IgD-negative memory B cell (primary cell): ENCODE measurements at regions not wholly inside any gene's neighbourhood (a gene's known extent, or its start where the extent isn't known, plus 50 kb on each side); places are given as distances from the start of the nearest gene placed in this dataset.
"Not testable (repeated sequence)": the region's sequence is repeated elsewhere in the genome, so short reads cannot be mapped to it uniquely, and the experiment has no call there.

Experiments used
- H3K27ac Mint-ChIP-seq, 3 donors: one replicate each; pipeline ENCODE4 v1.8.0; 2020 to 2022; ENCODE audit warnings: mild to moderate bottlenecking in 3 of 3, mixed read lengths in 3 of 3, moderate library complexity in 1 of 3
- H3K27me3 Mint-ChIP-seq: one replicate; pipeline ENCODE4 v1.8.0; 2021; ENCODE audit warnings: mixed read lengths
- H3K36me3 Mint-ChIP-seq: one replicate; pipeline ENCODE4 v1.8.0; 2020; ENCODE audit warnings: mild to moderate bottlenecking, mixed read lengths
- H3K4me1 Mint-ChIP-seq, 3 donors: one replicate each; pipeline ENCODE4 v1.8.0; 2020 to 2022; ENCODE audit warnings: mixed read lengths in 3 of 3, mild to moderate bottlenecking in 1 of 3
- H3K4me3 Mint-ChIP-seq, 4 donors: one replicate each; pipeline ENCODE4 v1.8.0; 2020 to 2022; ENCODE audit warnings: mild to moderate bottlenecking in 4 of 4, mixed read lengths in 4 of 4, moderate library complexity in 3 of 4
- H3K9me3 Mint-ChIP-seq, 3 donors: one replicate each; pipeline ENCODE4 v1.8.0; 2020 to 2021; ENCODE audit warnings: mixed read lengths in 3 of 3, mild to moderate bottlenecking in 1 of 3

DNA sequence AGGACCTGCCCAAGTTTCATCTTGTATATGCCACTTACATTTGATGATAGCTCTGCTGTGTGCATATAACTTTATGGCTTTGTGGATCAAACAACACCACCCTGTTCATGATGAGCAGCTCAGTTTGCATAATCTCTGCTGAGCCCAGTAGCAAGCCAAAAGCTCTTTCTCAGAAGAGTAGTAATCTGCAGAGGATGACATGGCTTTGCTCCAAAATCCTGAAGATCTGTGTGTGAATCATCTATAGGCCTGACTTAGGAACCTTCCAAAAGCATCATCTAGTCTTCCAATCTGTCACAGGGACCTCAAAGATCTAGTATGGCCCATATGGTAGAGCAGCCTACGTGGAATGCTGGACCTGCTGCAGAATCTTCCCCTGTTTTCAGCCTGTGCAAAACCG, 394.6 kb downstream of the PSAT1 start:
- Mint-ChIP-seq H3K27ac (no peak overlapping the region), H3K4me1 (peaks cover 19 to 30% (median 26%) of the 10 kb centered on the region in 3 donors), H3K27me3 (peaks cover 1% of the 10 kb centered on the region), H3K4me3 (no peak overlapping the region), H3K36me3 (no peaks in the 10 kb centered on the region), H3K9me3 (no peaks in the 10 kb centered on the region)

DNA sequence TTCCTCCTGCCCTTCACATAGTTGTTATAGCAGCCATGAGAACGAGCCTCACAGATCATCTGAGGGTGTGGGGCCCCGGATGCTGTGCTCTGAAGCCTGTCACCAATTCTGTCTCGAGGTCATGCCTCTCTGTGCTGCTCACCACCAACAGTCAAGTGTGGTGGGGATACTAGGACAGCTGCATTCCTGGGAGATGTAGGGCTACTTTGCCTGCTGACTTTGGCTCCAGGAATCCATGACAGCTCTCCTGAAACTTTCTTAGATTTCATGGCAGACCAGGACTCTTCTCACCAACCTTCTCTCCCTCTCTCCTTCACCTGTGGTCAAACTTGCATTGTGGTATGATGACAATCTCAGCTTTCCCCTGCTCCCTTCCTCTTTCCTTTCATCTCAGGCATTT, 395.9 kb downstream of the PSAT1 start:
- Mint-ChIP-seq H3K4me3 (peak overlapping the region in 2 of 4 donors; percentile 5 to 65), H3K36me3 (no peaks in the 10 kb centered on the region), H3K4me1 (peaks cover 19 to 30% (median 26%) of the 10 kb centered on the region in 3 donors), H3K9me3 (no peaks in the 10 kb centered on the region), H3K27me3 (peaks cover 1% of the 10 kb centered on the region), H3K27ac (no peak overlapping the region)

DNA sequence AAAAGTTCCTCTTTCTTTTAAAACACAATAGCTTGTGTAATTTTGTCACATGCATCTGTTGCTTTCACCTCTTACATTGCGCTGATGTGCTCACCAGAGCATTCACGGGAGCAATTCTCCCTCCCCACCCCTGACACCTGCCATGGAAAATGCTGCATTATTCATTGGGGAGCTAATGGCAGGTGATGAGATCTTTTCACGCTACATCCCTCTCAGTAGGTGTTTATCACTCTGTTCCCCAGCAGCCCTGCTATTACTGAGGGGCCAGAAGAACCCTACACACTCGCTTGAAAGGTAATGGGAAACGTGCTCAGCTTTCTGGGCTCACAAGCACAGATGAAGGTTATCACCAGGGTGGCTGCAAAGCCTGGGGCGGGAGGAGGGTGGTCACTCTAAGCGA, 398.0 kb downstream of the PSAT1 start:
- H3K36me3 Mint-ChIP-seq, result no peaks in the 10 kb centered on the region
- peaks cover 22 to 34% (median 31%) of the 10 kb centered on the region in 3 donors for H3K4me1 Mint-ChIP-seq
- peaks cover 1% of the 10 kb centered on the region for H3K27me3 Mint-ChIP-seq
- peak overlapping the region; percentile 54 to 92 (median 76) for H3K4me3 Mint-ChIP-seq
- H3K9me3 Mint-ChIP-seq, result no peaks in the 10 kb centered on the region
- H3K27ac Mint-ChIP-seq, result peak overlapping the region in 1 of 3 donors; percentile 59

DNA sequence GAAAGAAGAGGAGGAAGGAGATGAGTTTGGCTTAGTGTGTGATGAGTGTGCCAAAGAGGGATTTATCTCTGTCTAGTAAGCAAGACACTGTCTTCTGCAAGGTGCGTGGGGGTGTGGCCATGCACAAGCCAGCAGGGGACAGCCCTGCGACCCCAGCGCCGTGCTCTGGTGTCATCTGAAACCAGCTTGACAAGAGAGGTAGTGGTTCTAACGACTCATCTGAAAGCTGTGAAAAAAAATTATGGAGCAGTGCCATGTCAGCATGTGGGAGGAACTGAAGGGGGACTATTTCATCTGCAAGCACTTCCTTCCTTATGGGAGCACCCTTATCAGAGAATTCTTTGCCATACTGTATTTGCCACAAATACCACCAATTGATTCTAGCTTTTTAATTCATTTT, 398.6 kb downstream of the PSAT1 start:
- H3K27ac Mint-ChIP-seq, result no peak overlapping the region
- H3K4me3 Mint-ChIP-seq, result peak overlapping the region; percentile 12 to 92 (median 76)
- no peaks in the 10 kb centered on the region for H3K36me3 Mint-ChIP-seq
- peaks cover 22 to 34% (median 31%) of the 10 kb centered on the region in 3 donors for H3K4me1 Mint-ChIP-seq
- H3K27me3 Mint-ChIP-seq, result peaks cover 1% of the 10 kb centered on the region
- H3K9me3 Mint-ChIP-seq, result no peaks in the 10 kb centered on the region

DNA sequence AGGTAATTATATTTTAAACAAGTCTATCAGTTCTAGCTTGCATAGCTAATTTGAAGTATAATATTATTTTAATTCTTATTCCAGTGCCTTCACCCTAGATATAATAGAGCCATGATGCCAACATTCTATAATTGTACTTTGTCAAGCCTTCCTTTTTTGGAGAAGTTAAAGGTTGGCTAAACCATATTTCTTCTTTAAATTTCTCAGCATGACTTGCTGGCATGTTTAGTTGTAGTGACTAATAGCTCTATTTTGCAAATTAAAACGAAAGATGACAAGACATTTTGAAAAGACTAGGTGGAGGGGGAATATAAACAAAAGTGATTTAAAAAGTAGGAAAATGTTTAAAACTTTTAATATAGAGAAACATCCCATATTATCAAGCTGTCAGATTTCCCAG, 400.7 kb downstream of the PSAT1 start:
- Mint-ChIP-seq H3K4me3 (no peak overlapping the region), H3K36me3 (no peaks in the 10 kb centered on the region)

DNA sequence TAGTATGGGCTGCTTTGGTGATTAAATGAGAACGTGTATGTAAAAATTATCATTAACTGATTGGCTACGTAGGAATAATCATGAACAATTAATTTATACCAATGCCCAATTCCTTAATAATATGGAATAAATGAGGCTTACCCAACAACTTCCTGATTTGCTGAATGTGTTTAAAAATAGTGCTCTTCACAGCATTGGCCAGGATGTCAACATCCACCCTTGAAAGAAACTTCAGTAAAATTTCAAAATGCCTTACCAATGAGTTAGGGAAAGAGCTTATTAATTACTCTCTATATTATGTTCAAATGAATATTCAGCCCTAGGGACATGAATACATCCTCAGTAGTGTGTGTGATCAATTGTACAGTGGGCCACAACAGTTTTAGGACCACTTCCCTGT, 401.4 kb downstream of the PSAT1 start:
- no peaks in the 10 kb centered on the region for H3K27me3 Mint-ChIP-seq

More for the DNA sequence above, 400.7 kb downstream of the PSAT1 start:
- H3K9me3 Mint-ChIP-seq, result no peaks in the 10 kb centered on the region
- H3K27me3 Mint-ChIP-seq, result peaks cover 1% of the 10 kb centered on the region
- H3K27ac Mint-ChIP-seq, result no peak overlapping the region
- H3K4me1 Mint-ChIP-seq, result peaks cover 22 to 33% (median 29%) of the 10 kb centered on the region in 3 donors

DNA sequence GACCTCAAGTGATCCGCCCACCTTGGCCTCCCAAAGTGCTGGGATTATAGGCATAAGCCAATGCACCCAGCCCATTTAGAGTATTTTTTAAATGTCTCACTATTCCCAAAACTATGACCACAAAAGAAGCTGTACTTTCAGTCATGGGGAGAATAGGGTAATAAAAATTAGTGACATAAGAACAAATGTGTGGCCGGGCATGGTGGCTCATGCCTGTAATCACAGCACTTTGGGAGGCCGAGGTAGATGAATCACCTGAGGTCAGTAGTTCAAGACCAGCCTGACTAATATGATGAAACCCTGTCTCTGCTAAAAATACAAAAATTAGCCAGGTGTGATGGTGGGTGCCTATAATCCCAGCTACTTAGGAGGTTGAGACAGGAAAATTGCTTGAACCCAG, 402.3 kb downstream of the PSAT1 start:
- not testable (repeated sequence) for H3K27ac Mint-ChIP-seq, H3K9me3 Mint-ChIP-seq, H3K27me3 Mint-ChIP-seq, H3K4me3 Mint-ChIP-seq, H3K36me3 Mint-ChIP-seq
- H3K4me1 Mint-ChIP-seq, result peaks cover 16 to 20% (median 16%) of the 10 kb centered on the region in 3 donors

More for the DNA sequence above, 401.4 kb downstream of the PSAT1 start:
- H3K9me3 Mint-ChIP-seq, result peaks cover 0 to 3% (median 0%) of the 10 kb centered on the region in 3 donors
- peak overlapping the region in 1 of 4 donors; percentile 56 for H3K4me3 Mint-ChIP-seq
- H3K27ac Mint-ChIP-seq, result no peak overlapping the region
- H3K36me3 Mint-ChIP-seq, result peaks cover 2% of the 10 kb centered on the region
- peaks cover 16 to 26% (median 22%) of the 10 kb centered on the region in 3 donors for H3K4me1 Mint-ChIP-seq

DNA sequence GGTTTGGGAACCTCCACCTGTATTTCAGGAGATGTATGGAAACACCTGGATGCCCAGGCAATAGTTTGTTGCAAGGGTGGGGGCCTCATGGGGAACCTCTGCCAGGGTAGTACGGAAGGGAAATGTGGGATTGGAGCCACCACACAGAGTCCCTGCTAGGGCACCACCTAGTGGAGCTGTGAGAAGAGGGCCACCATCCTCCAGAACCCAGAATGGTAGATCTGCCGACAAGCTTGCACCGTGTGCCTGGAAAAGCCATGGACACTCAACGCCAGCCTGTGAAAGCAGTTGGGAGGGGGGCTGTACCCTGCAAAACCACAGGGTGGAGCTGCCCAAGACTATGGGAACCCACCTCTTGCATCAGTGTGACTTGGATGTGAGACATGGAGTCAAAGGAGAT, 407.2 kb downstream of the PSAT1 start:
- H3K27me3 Mint-ChIP-seq, H3K9me3 Mint-ChIP-seq, H3K4me3 Mint-ChIP-seq, H3K27ac Mint-ChIP-seq, H3K36me3 Mint-ChIP-seq: not testable (repeated sequence)
- H3K4me1 Mint-ChIP-seq, result peaks cover 7 to 23% (median 16%) of the 10 kb centered on the region in 3 donors

DNA sequence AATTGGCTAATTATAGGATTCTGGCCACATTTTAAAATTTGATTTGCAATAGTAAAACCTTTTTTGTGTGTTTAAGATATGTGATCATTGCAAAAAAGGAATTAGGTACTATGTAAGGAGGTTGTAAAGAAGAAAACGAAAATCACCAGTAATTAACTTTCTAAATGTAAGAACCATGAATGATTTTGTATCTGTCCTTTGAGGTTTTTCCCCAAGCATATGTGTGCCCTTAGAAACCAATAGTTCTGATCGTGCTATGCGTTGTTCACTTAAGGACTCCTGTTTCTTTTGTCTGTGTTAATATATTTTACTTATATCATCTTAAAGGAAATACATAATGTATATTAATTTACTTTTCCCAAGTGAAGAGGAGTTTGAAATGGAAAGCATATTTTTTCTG, 410.2 kb downstream of the PSAT1 start:
- no peaks in the 10 kb centered on the region for H3K27me3 Mint-ChIP-seq
- H3K27ac Mint-ChIP-seq, result no peak overlapping the region
- peak overlapping the region in 3 of 4 donors; percentile 1 to 31 (median 29) for H3K4me3 Mint-ChIP-seq
- H3K4me1 Mint-ChIP-seq, result peaks cover 8 to 23% (median 19%) of the 10 kb centered on the region in 3 donors
- H3K36me3 Mint-ChIP-seq, result peaks cover 4% of the 10 kb centered on the region
- H3K9me3 Mint-ChIP-seq, result peaks cover 0 to 4% (median 2%) of the 10 kb centered on the region in 3 donors

DNA sequence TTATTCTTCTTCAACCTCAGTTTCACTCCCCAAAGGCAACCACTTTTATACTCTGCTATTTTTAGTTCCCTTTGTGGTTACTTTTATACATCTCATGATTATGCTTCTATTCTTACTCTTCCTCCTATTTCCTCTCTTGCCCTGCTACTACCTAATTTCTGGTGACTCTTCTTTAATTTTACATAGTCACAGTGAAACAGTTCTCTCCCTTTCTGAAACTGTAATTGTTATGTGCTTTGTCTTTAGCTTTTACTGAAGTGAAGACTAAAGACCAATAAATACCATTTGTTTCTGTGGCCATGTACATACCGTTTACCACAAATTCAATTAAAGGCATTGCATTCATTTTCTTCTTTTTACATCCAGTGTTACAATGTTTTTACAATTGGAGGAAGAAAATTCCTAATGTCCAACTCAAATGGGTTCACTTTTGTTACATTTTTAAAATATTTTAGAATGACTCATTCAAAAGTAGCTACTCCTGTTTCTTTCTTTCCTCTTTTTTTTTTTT, 410.6 kb downstream of the PSAT1 start:
- H3K36me3 Mint-ChIP-seq, result peaks cover 4% of the 10 kb centered on the region
- H3K4me1 Mint-ChIP-seq, result peaks cover 10 to 23% (median 19%) of the 10 kb centered on the region in 3 donors
- H3K4me3 Mint-ChIP-seq, result peak overlapping the region in 3 of 4 donors; percentile 1 to 31 (median 29)
- H3K9me3 Mint-ChIP-seq, result peaks cover 0 to 4% (median 2%) of the 10 kb centered on the region in 3 donors
- H3K27ac Mint-ChIP-seq, result no peak overlapping the region
- no peaks in the 10 kb centered on the region for H3K27me3 Mint-ChIP-seq

DNA sequence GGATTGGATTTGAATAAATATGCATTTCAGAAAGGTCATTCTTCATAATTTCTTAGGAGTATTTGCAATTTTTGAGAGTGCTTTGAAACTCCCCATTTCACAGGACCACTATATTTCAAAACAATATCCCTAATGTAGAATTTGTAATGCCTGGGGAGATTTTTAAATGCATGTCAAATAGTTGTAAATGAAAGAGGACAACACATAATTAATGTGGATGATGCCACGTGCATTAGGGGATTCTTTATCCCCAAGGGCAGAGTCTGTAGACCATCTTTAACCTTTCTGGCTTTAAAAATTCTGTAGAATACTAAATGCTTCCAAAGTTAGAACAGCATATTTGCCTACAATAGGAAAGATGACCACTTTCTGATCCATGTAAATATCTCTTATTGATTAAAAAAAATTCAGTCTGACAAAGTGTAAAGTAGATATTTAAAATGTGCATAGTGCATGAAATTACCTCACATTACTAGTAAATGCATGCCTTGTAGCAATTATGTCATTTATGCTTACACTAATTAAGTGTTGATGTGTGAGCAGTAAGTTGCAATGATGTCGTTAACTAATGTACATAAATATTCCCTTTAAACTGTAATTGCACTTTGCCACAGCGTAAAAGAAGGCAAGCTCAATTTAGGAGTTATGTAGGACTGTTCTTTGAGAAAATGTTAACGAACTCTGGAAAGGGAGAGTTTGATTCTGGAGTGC, 416.1 kb downstream of the PSAT1 start:
- Mint-ChIP-seq H3K27ac (peak overlapping the region in 1 of 3 donors; percentile 54), H3K9me3 (no peaks in the 10 kb centered on the region), H3K36me3 (peaks cover 1% of the 10 kb centered on the region), H3K4me3 (no peak overlapping the region), H3K4me1 (peaks cover 11 to 19% (median 11%) of the 10 kb centered on the region in 3 donors), H3K27me3 (no peaks in the 10 kb centered on the region)

DNA sequence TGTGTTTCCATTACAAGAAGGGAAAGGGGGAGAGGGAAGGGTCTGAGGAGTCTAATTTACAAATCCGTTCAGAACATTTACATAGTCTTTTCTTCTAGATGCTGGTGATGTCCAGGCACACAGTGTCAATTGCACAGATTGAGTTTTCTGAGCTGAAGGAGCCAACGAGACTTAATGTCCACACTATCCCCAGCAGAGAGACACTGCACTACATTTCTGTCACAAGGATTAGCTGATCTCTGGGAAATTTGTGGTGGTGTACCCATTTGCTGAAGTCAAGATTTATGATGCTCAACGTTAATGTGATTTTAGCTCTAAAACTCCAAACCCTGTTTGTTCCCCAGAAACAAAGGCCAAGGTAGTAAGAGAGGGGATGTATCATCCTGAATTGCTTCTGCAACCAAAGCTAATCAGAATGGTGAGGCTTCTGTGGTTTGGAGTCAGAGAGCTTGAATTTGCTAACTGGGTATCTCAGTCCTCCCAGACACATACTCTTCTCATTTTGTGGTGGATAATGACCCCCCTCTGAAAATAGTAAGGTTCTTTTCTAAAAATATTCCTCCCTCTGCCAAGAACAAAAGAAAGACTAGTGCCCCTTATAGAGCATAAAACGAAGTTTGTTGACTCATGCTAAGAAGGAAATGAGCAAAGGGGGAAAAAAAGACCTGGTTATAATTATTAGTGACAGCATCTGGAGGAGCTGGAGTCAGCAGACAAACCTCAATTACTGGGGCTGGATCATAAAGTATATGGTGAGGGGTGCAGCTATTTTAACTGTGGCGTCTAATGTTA, 416.9 kb downstream of the PSAT1 start:
- Mint-ChIP-seq H3K27ac (peak overlapping the region in 1 of 3 donors; percentile 54), H3K4me3 (no peak overlapping the region), H3K9me3 (peaks cover 0 to 3% (median 0%) of the 10 kb centered on the region in 3 donors), H3K27me3 (no peaks in the 10 kb centered on the region), H3K36me3 (peaks cover 1% of the 10 kb centered on the region), H3K4me1 (peaks cover 4 to 12% (median 6%) of the 10 kb centered on the region in 3 donors)

DNA sequence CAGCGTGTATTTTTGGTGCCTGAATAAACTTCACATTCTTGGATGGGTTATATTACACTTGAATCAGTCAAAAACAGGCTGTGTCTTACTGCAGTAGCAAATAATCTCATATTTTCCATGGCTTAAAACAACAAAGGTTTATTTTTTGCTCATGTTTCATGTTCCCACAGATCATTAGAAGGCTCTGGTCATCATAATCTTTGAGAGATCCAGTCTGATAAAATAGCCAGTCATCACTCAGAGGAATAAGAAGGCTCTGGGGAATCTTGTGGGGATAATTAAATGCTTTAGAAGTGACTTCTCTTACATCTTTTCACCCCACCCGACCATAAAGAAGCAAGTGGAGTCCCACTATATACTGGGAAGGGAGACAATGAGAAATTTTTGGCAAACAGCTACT, 417.7 kb downstream of the PSAT1 start:
- H3K36me3 Mint-ChIP-seq, result peaks cover 1% of the 10 kb centered on the region
- peaks cover 0 to 3% (median 0%) of the 10 kb centered on the region in 3 donors for H3K9me3 Mint-ChIP-seq
- no peaks in the 10 kb centered on the region for H3K27me3 Mint-ChIP-seq
- no peak overlapping the region for H3K4me3 Mint-ChIP-seq
- no peak overlapping the region for H3K27ac Mint-ChIP-seq
- peaks cover 0 to 6% (median 6%) of the 10 kb centered on the region in 3 donors for H3K4me1 Mint-ChIP-seq

DNA sequence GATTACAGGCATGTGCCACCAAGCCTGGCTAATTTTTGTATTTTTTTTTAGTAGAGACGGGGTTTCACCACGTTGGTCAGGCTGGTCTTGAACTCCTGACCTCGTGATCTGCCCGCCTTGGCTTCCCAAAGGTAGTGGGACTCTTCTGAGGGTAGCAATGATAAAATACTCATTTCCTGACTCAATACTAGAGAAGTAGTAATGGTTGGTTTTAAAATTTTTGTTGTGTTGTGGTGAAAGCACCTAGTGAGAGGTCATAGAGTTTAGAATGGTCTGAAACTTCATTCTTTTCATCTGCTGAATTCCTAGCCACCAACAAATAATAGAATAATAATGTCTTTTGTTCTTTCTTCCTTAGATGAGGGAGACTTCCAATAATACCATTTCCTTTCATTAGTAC, 422.1 kb downstream of the PSAT1 start:
- not testable (repeated sequence) for H3K4me3 Mint-ChIP-seq, H3K4me1 Mint-ChIP-seq, H3K27me3 Mint-ChIP-seq, H3K9me3 Mint-ChIP-seq, H3K36me3 Mint-ChIP-seq
- H3K27ac Mint-ChIP-seq, result peak overlapping the region in 1 of 3 donors; percentile 16

DNA sequence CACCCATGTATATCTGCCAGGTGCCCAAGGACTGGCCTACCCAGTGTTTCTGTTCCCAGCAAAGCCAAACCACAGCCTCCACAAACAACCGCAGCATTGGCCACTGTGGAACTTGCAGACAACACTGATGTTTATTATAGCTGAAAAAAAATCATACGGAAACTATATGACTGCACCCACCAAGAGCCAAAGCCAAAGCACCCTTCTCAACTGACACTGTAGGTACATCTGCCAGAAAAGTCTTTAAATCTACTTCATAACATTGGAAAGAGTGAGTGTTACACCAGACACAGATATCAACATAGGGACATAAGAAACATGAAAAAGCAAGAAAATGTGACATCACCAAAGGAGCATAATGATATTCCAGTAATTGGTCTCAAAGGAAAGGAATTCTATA, 428.0 kb downstream of the PSAT1 start:
- Mint-ChIP-seq H3K4me3 (peak overlapping the region in 1 of 4 donors; percentile 76), H3K27me3 (no peaks in the 10 kb centered on the region), H3K9me3 (peaks cover 10 to 37% (median 19%) of the 10 kb centered on the region in 3 donors), H3K36me3 (peaks cover 6% of the 10 kb centered on the region), H3K4me1 (peaks cover 13 to 20% (median 17%) of the 10 kb centered on the region in 3 donors), H3K27ac (no peak overlapping the region)
